HG02610 (cell line): ENCODE measurements at regions not wholly inside any gene's neighbourhood (a gene's known extent, or its start where the extent isn't known, plus 50 kb on each side); places are given as distances from the start of the nearest gene placed in this dataset.

ENCODE experiments used
- ATAC-seq: cut with Tn5 transposase; IDR thresholded peaks from one replicate; pipeline ENCODE4 v1.9.1; 2021; ENCODE audit warnings: mild to moderate bottlenecking, moderate library complexity; ENCODE audit not compliant: unreplicated experiment

GRCh38 chr12:24027352-24027751, 77.9 kb upstream of the SOX5 start:
- no peak for ATAC-seq

- no peak for ATAC-seq
Measured at GRCh38 chr12:24025153-24025798, 75.8 kb upstream of the SOX5 start.

DNA sequence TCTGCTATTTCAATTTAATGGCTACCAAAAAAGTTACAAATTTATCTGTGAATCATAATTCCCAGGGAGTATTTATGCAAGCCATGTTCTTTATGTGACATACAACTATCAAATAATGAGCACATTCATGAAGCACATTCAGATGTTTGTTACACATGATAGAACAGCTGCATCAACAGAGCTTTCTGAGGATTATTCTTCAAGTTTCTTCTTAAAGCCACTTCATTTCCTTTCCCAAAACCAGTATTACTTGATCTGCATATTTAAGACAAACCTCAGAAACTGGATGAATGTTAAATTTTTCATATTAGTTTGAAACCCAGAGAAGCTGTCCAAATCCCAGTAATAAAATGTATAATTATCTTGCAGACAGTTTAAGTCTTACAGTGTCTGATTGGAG, 73.6 kb upstream of the SOX5 start:
- ATAC-seq = no peak

DNA sequence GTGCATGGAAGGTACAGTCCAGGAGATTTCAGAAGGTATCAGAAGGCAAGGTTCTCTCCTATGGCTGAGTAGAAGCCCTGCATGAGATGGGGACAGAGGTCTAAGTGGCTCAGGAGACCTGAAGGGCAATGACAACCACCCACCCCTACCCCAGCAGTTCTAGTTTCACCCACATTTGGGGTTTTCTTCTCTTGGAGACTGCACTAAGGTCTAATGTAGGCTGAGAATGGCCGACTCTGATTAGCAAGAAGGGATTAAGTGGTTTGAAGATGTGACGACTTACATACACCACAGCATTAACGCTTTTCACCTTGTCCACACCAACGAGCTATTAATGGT, 71.7 kb upstream of the SOX5 start:
- ATAC-seq = no peak

GRCh38 chr12:24020397-24021163, 71.1 kb upstream of the SOX5 start:
- ATAC-seq = no peak

DNA sequence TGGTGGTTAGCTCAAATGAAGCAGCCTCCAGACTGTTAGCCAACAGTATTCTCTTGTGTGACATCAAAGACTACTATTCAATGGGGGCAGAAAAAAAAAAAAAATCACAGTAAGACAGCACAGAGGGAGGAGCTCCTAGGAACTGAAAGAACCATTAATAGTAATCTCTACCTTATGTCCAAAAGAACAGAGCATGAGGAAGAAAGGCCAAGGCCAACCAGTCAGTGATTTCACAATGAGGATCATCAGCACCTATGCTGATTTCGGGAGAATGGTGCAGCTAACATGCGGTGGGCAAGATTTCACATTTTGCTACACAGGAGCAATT, 66.3 kb upstream of the SOX5 start:
- ATAC-seq = no peak

DNA sequence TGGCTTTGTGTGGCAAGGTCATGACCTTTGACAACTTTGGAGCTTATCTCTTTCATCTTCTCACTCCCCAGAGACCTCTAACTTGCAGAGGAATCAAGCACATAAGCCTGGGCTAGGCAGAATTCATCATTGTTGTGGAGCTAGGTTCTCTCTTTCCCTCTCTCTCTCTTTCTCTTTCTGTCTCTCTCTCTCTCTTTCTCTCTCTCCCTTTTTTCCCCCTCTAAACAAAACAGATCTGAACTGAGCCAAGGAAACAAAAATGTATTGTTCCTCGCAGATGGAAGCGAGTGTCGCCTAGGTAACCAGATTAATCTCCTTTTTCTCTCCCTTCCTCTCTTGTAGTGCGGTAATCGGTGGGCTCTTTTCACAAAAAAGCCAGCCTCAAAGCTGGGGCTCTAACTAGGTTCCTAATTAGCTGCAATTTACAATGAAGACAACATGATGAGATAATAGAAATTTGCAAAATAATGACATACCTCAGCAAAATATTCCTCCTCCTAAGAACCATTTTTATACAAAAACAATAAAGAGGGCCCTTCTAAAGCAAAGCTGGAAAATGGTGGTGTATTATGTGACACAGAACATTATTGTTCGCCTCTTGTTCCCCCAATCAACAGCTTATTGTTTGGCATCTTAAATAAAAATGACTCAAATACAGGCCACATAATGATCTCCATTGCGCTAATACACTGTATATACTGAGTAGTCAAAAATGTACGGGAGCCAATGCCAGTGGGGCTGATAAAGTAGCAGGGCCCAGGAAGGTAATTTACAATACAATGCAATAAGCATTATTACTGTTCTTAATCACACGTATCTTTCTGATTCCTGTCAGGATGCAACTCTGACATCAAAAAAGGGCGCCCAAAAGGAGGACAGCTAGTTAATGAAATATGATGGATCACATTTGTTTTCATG, 65.7 kb upstream of the SOX5 start:
- no peak for ATAC-seq

- no peak for ATAC-seq
Measured at GRCh38 chr12:24014240-24014639, 64.8 kb upstream of the SOX5 start.

DNA sequence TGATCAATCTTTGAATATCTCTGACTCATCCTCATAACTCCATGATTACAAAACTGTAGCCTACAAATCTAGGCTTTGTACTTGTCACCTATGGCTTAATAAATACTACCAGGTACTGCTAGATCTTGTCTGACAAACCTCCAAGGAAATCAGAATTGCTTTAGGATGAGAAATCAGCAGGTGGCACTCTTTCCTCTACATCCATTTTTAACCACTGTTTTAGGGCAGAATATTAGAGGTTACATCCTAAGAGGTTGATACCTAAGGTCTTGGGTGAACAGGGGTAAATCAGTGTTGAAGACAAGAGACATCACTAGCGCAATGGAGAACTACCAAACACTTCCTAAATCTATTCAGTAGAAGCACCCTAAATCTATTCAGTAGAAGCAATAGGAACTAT, 63.1 kb upstream of the SOX5 start:
- ATAC-seq = no peak

DNA sequence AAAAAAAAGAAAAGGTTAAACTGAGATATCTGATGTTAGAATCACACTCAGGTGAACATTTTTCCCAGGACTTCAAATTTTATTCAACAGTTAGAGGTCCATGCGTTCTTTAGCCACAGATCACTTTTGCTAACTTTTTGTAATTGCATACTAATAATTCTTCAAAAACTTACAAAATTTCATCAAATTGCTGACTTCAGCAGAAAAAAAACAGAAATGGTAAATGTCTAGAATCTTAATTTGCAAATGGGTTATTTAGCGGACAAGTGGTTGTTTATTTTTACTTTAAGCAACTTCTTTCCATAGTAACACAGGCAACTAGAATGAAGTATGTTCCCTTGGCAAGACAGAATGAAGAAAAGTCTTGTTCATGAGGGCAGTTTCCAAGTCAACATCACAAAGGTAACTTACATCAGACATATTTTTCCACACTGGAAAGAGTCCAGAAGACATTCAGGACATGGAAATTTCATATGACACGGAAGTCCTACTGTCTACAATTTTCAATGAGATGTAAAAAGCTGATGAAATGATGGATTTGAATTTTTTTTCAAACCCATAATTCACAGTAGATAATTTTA, 62.5 kb upstream of the SOX5 start:
- ATAC-seq = no peak

GRCh38 chr12:24008166-24008565, 58.7 kb upstream of the SOX5 start:
- no peak for ATAC-seq
